ENCODE measurements at regions not wholly inside any gene's neighbourhood (a gene's known extent, or its start where the extent isn't known, plus 50 kb on each side); places are given as distances from the start of the nearest gene placed in this dataset.

GRCh38 chr10:33066558-33067236, 108.7 kb upstream of the ITGB1 start:
- DNase-seq = no peak

GRCh38 chr10:33065111-33065510, 107.1 kb upstream of the ITGB1 start:
- DNase-seq = no peak

GRCh38 chr10:33064706-33065105, 106.7 kb upstream of the ITGB1 start:
- no peak for DNase-seq

GRCh38 chr10:33057620-33058019, 99.6 kb upstream of the ITGB1 start:
- no peak for DNase-seq

GRCh38 chr10:33056828-33057596, 99.0 kb upstream of the ITGB1 start:
- DNase-seq = no peak

GRCh38 chr10:33055625-33056024, 97.6 kb upstream of the ITGB1 start:
- DNase-seq = no peak

GRCh38 chr10:33052915-33053810, 95.1 kb upstream of the ITGB1 start:
- DNase-seq = no peak

GRCh38 chr10:33052263-33052875, 94.3 kb upstream of the ITGB1 start:
- DNase-seq = no peak

- peak; percentile 25 for DNase-seq
Observed at GRCh38 chr10:33049963-33050920, 92.2 kb upstream of the ITGB1 start.

- DNase-seq = no peak
Observed at GRCh38 chr10:33048223-33048622, 90.2 kb upstream of the ITGB1 start.

GRCh38 chr10:33047655-33048054, 89.6 kb upstream of the ITGB1 start:
- DNase-seq = no peak

GRCh38 chr10:33046792-33047191, 88.8 kb upstream of the ITGB1 start:
- no peak for DNase-seq

- DNase-seq = no peak
Observed at GRCh38 chr10:33045421-33045820, 87.4 kb upstream of the ITGB1 start.

- DNase-seq = no peak
Observed at GRCh38 chr10:33042565-33042964, 84.5 kb upstream of the ITGB1 start.

- no peak for DNase-seq
Observed at GRCh38 chr10:33041783-33042437, 83.9 kb upstream of the ITGB1 start.

- DNase-seq = no peak
Observed at GRCh38 chr10:33040436-33040835, 82.4 kb upstream of the ITGB1 start.

GRCh38 chr10:33039181-33039580, 81.2 kb upstream of the ITGB1 start:
- DNase-seq = no peak

GRCh38 chr10:33038672-33039071, 80.6 kb upstream of the ITGB1 start:
- DNase-seq = no peak

- DNase-seq = no peak
Observed at GRCh38 chr10:33037726-33038125, 79.7 kb upstream of the ITGB1 start.

GRCh38 chr10:33036670-33037069, 78.6 kb upstream of the ITGB1 start:
- DNase-seq = no peak

- DNase-seq = no peak
Observed at GRCh38 chr10:33035411-33035810, 77.4 kb upstream of the ITGB1 start.

Data from CD4-positive, alpha-beta T cell treated with Interleukin-15 for 1 hour (primary cell).